CD4-positive, alpha-beta T cell treated with Interleukin-15 for 4 hours (primary cell): ENCODE measurements at regions not wholly inside any gene's neighbourhood (a gene's known extent, or its start where the extent isn't known, plus 50 kb on each side); places are given as distances from the start of the nearest gene placed in this dataset.
"Not testable (repeated sequence)": the region's sequence is repeated elsewhere in the genome, so short reads cannot be mapped to it uniquely, and the experiment has no call there.

Experiments used
- DNase-seq: peaks from one replicate; pipeline ENCODE4 v3.0.0-alpha.2; 2020; ENCODE audit warnings: low spot score

DNA sequence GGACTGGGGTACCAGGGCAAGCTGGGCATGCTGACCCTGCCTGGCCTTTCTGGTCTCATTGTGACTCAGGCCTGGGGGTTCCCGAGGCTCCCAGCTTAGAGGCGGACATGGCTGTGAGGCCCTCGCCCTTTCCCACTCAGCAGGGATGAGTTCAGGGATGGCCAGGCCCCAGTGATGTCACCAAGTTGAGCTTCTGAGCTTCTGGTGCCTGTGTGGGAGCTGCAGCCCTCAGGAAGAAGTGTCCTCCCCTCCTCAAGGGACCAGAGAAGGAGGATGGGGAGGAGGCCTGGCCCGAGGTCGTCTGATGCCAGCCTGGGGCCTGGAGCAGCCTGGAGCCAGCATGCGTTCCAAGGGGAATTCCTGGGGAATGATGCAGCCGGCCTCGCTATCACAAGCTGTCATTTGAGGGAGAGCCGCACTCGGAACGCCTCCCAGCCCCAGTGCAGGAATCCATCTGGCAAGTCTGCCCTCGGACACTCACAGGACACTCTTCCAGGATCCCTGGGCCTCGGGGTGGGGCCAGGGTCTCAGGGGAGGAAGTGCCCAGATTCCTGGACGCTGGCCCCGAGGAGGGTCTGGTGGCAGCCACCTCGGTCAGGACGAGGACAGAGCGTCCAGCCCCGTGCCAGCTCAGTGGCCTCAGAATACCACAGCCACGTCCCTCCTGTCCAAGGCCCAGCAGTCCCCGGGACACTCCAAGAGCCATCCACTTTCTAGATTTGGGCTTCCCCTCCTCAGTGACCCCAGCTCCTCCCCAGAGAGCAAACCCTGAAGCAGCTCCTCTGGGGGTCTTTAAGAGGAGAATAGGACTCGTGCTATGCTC is 61.2 kb upstream of the GPC1 start:
- DNase-seq = no peak

DNA sequence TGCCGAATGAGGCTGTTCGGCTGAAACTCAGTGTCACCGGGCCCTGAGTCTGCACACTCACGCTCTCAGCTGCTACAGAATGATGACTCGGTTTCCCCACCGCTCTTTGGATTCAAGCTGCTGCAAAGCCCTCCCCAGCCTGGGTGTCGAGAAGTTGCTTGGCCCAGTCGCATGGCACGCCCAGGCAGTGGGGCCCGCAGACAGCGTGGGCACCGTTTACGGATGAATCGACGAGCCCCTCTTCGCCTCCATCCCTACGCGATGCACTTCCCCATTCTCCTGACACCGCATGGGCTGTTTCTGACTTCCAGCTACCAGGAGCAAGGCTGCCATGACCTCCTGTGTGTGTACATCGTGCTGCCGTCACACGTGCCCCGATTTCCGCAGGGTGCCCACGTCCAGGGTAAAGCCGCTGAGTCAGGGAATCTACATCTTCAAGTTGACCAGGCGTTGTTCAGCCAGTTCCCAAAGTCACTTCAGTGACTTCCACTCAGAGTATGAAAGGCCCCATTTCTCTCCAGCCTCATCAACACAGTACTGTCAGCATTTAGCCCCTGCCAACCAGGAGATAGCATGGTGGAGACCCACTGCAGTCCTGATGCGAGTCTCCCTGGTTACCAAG is 60.3 kb upstream of the GPC1 start:
- no peak for DNase-seq

DNA sequence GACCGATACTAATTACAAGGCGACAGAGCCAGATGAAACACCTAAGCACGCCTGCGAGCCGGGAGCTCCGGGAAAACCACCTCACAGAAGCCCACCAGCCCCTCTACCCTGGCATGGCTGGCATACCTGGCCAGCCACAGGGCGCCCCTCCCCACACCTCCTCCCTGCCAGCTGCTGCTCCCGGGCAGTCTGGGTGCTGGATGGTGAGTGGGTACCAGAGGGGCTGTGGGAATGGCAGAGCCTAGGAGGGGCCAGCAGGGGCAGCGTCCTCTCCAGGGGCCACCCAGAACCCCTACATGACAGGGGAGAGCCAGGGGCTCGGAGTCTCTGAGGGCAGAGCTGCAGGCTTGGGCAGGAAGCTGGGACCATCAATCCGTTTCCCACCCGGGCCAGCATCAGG is 58.7 kb upstream of the GPC1 start:
- DNase-seq = no peak

DNA sequence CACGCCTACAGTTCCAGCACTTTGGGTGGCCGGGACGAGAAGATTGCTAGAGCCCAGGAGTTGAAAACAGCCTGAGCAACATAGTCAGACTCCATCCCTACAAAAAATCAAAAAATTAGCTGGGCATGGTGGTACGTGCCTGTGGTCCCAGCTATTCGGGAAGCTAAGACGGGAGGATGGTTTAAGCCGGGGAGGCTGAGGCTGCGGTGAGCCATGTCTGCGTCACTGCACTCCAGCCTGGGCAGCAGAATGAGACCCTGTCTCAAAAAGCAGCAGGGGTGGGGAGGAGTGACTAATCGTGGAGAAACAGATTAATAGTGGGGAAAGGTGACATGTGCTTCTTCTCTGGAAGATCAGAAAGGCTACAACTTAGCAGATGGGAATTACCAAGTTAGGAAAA is 58.1 kb upstream of the GPC1 start:
- DNase-seq = no peak

GRCh38 chr2:240379089-240379636 is 56.3 kb upstream of the GPC1 start:
- no peak for DNase-seq

DNA sequence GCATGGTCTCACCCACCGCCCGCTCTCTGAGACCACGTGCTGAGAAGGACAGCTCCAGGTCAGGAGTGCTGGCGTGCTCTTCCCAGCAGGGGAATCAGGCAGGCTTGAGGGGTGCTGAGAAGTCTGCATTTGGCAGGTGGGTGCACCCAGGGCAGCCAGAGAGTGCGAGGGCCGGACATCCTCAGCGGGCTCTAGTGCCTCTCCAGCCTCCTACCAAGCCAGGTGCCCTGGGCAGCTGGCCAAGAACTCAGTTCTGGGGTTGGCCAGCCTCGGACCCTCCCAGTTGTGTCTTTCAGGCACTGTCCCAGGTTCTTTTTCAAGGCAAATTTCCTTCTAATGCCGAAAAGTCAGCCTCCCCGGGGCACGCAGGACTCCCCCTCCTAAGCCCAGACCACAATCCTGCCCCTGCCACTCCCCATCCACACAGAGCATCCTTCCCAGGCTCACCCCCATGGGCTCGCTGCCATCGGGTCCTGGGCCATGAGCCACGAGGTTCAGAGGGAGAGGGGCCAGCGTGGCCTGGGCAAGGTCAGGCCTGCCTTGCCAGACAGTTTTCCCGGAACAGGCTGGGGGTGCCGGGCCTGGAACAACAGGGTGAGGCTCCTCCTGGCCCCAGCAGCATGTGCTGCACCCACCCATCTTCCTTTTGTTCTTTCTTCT is 52.2 kb upstream of the GPC1 start:
- no peak for DNase-seq

DNA sequence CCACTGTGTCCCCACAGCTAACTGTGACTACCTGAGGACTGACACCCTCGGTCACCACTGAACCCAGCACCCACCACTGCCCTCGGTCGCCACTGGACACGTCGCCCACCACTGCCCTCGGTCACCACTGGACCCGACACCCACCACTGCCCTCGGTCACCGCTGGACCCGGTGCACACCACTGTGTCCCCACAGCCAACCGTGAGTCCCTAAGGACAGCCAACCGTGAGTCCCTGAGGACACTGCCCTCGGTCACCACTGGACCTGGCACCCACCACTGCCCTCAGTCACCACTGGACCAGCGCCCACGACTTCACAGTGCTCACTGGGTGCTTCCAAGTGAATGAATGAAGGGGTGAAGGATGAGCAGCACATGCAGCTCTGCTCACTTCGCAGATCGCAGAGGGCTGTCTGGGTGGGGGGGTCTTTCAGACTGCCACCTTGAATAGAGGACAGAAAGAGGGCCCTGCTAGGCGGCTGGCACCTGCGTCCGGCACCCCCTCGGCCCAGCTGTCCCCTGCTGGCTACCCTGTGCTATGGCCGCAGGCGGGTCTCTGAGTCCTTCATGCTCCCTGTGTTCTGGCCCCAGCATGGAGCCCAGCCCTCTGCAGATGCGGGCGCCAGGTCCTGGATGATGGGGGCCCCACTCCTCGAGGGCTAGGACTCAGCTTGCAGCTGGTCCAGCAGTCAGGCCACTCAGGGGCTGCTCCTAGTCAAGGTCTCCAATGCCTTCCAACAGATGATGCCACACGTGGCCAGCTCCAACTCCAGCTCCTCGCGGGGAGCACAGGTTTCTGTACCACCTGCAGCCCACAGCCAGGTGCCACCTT is 51.4 kb upstream of the GPC1 start:
- no peak for DNase-seq

DNA sequence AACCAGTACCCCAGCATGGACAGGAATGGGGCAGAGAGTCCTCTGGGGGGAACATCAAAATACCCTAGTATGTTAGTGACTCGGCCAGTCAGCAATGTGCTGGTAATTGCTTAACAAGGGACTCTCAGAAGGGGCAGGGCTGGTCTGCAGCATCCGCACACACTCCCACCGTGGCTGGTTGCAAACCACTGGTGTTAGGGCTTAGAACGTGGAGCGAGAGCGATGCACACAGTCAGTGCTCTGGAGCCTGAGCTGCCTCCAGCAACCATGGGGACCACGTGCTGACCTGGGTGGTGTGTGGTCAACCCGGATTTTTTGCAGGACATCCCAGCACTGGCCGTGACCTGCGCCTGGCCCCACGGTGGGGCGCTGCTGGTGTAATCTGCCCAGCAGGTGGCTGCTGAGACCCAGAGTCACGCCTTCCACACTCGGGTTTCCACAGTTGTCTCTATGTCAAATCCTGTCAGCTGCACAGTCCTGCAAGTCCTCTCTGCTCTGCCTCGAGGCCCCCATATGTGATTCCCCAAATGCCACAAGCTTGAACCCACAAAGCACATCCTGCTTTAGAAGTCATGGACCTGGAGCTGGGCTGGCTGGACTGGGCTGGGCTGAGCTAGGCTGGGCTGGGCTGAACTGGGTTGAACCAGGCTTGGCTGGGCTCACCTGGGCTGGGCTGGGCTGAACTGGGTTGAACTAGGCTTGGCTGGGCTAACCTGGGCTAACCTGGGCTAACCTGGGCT is 50.6 kb upstream of the GPC1 start:
- no peak for DNase-seq

DNA sequence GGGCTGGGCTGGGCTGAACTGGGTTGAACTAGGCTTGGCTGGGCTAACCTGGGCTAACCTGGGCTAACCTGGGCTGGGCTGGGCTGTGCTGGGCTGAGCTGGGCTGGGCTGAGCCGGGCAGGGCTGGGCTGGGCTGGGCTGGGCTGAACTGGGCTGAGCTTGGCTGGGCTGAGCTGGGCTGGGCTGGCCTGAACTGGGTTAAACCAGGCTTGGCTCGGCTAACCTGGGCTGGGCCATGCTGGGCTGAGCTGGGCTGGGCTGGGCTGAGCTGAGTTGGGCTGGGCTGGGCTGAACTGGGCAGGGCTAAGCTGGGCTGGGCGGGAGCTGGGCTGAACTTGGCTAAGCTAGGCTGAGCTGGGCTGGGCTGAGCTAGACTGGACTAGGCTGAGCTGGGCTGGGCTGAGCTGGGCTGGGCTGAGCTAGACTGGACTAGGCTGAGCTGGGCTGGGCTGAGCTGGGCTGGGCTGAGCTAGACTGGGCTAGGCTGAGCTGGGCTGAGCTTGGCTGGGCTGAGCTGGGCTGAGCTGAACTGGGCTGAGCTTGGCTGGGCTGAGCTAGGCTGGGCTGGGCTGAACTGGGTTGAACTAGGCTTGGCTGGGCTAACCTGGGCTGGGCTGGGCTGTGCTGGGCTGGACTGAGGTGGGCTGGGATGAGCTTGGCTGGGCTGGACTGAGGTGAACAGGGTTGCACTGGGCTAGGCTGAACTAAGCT is 49.9 kb upstream of the GPC1 start:
- DNase-seq = not testable (repeated sequence)
